OCI-LY1 (cell line): ENCODE measurements at regions not wholly inside any gene's neighbourhood (a gene's known extent, or its start where the extent isn't known, plus 50 kb on each side); places are given as distances from the start of the nearest gene placed in this dataset.

Experiments used
- H2AFZ ChIP-seq: fragments of 200-600 bp; sonication (generic), shearing (Covaris generic); 2 replicates; pipeline ENCODE4 v1.6.0; 2014; ENCODE audit warnings: antibody characterized with exemption, mild to moderate bottlenecking, low read length
- H3F3A ChIP-seq: fragments of 200-600 bp; sonication (generic), shearing (Covaris generic); 2 replicates; pipeline ENCODE4 v1.6.0; 2014; ENCODE audit warnings: mild to moderate bottlenecking, antibody characterized with exemption, low read length, moderate library complexity; ENCODE audit not compliant: insufficient read depth
- H3K27ac ChIP-seq: fragments of 200-600 bp; sonication (generic); 2 replicates; pipeline ENCODE4 v1.5.1; 2014; ENCODE audit warnings: low read length, mixed run types, mild to moderate bottlenecking, low read depth; ENCODE audit not compliant: poor library complexity, severe bottlenecking
- H3K27me3 ChIP-seq: fragments of 200-600 bp; sonication (generic); 2 replicates; pipeline ENCODE4 v1.6.0; 2014; ENCODE audit warnings: antibody characterized with exemption, mild to moderate bottlenecking, low read length, moderate library complexity; ENCODE audit not compliant: insufficient read depth
- H3K36me3 ChIP-seq: fragments of 200-600 bp; sonication (generic); 2 replicates; pipeline ENCODE4 v1.6.1; 2014; ENCODE audit warnings: mild to moderate bottlenecking, antibody characterized with exemption, low read length, moderate library complexity, mixed read lengths; ENCODE audit not compliant: insufficient read depth
- H3K4me1 ChIP-seq: fragments of 200-600 bp; sonication (generic); 2 replicates; pipeline ENCODE4 v1.5.1; 2014; ENCODE audit warnings: mild to moderate bottlenecking, low read length, moderate library complexity; ENCODE audit not compliant: insufficient read depth, severe bottlenecking
- H3K4me2 ChIP-seq: fragments of 200-600 bp; sonication (generic), shearing (Covaris generic); 2 replicates; pipeline ENCODE4 v1.6.1; 2014; ENCODE audit warnings: low read length
- H3K4me3 ChIP-seq: fragments of 200-600 bp; sonication (generic); 2 replicates; pipeline ENCODE4 v1.5.1; 2014; ENCODE audit warnings: low read length, low read depth, mild to moderate bottlenecking, mixed read lengths; ENCODE audit not compliant: poor library complexity, severe bottlenecking
- H3K79me2 ChIP-seq: fragments of 200-600 bp; shearing (Covaris generic); 2 replicates; pipeline ENCODE4 v1.6.1; 2016; ENCODE audit warnings: mixed run types, low read length, mixed read lengths; ENCODE audit not compliant: insufficient read depth
- H3K9ac ChIP-seq: fragments of 200-600 bp; sonication (generic), shearing (Covaris generic); 2 replicates; pipeline ENCODE4 v1.6.1; 2014; ENCODE audit warnings: mild to moderate bottlenecking, low read length, mixed read lengths
- H3K9me2 ChIP-seq: fragments of 200-600 bp; sonication (generic), shearing (Covaris generic); 2 replicates; pipeline ENCODE4 v1.6.1; 2014; ENCODE audit warnings: low read depth, mild to moderate bottlenecking, low read length, mixed read lengths
- H3K9me3 ChIP-seq: fragments of 200-600 bp; shearing (Covaris generic); 2 replicates; pipeline ENCODE4 v1.6.1; 2014; ENCODE audit warnings: low read length, mixed read lengths
- H4K20me1 ChIP-seq: fragments of 200-600 bp; sonication (generic), shearing (Covaris generic); 2 replicates; pipeline ENCODE4 v1.6.0; 2016; ENCODE audit warnings: mild to moderate bottlenecking, low read length; ENCODE audit not compliant: insufficient read depth
- CTCF ChIP-seq: fragments of 200-600 bp; sonication (generic), shearing (Covaris generic); IDR thresholded peaks from 2 replicates; pipeline ENCODE4 v1.5.1; 2017; ENCODE audit warnings: mild to moderate bottlenecking, antibody characterized with exemption, low read length, moderate library complexity, mixed read lengths
- EZH2 ChIP-seq: fragments of 200-600 bp; sonication (generic), shearing (Covaris generic); IDR thresholded peaks from 2 replicates; pipeline ENCODE4 v1.8.0; 2017; ENCODE audit warnings: borderline replicate concordance, mixed run types, mild to moderate bottlenecking, antibody characterized with exemption, low read length, moderate library complexity, mixed read lengths

- no peak for TF ChIP-seq EZH2
- no peak for TF ChIP-seq CTCF
- Histone ChIP-seq H3K9me3 (no peaks in the 10 kb centered on the region), H3K4me3 (no peak overlapping the region), H4K20me1 (no peaks in the 10 kb centered on the region), H3K4me1 (no peaks in the 10 kb centered on the region), H3K27me3 (no peaks in the 10 kb centered on the region), H3K36me3 (no peaks in the 10 kb centered on the region), H3K4me2 (no peak overlapping the region), H3F3A (no peaks in the 10 kb centered on the region), H3K9me2 (no peaks in the 10 kb centered on the region), H2AFZ (no peak overlapping the region), H3K79me2 (no peaks in the 10 kb centered on the region), H3K9ac (no peak overlapping the region), H3K27ac (no peak overlapping the region)
Observed at GRCh38 chr22:49106096-49106841, 721.4 kb downstream of the BRD1 start.

GRCh38 chr22:49104434-49104833 is 723.2 kb downstream of the BRD1 start:
- Histone ChIP-seq H3K36me3 (no peaks in the 10 kb centered on the region), H2AFZ (no peak overlapping the region), H4K20me1 (no peaks in the 10 kb centered on the region), H3K79me2 (no peaks in the 10 kb centered on the region), H3K27me3 (no peaks in the 10 kb centered on the region), H3K4me3 (no peak overlapping the region), H3K9me2 (no peaks in the 10 kb centered on the region), H3F3A (no peaks in the 10 kb centered on the region), H3K9me3 (no peaks in the 10 kb centered on the region), H3K9ac (no peak overlapping the region), H3K4me1 (no peaks in the 10 kb centered on the region), H3K27ac (no peak overlapping the region), H3K4me2 (no peak overlapping the region)
- TF ChIP-seq EZH2 (no peak), CTCF (no peak)

GRCh38 chr22:49103314-49104059 is 724.2 kb downstream of the BRD1 start:
- no peaks in the 10 kb centered on the region for H3K4me1 ChIP-seq

More at GRCh38 chr22:49103314-49104059, 724.2 kb downstream of the BRD1 start:
- no peak overlapping the region for H3K9ac ChIP-seq
- H3K4me3 ChIP-seq = no peak overlapping the region
- no peaks in the 10 kb centered on the region for H3K9me2 ChIP-seq
- no peak overlapping the region for H2AFZ ChIP-seq
- H3K36me3 ChIP-seq = no peaks in the 10 kb centered on the region
- TF ChIP-seq CTCF = no peak
- TF ChIP-seq EZH2 = no peak
- H3F3A ChIP-seq = no peaks in the 10 kb centered on the region
- no peaks in the 10 kb centered on the region for H4K20me1 ChIP-seq
- H3K4me2 ChIP-seq = no peak overlapping the region
- no peaks in the 10 kb centered on the region for H3K9me3 ChIP-seq
- no peaks in the 10 kb centered on the region for H3K27me3 ChIP-seq
- H3K27ac ChIP-seq = no peak overlapping the region
- no peaks in the 10 kb centered on the region for H3K79me2 ChIP-seq
